Keratinocyte (primary cell): ENCODE measurements at regions not wholly inside any gene's neighbourhood (a gene's known extent, or its start where the extent isn't known, plus 50 kb on each side); places are given as distances from the start of the nearest gene placed in this dataset.

Experiments used
- DNase-seq: peaks from one replicate; pipeline ENCODE4 v3.0.0-alpha.2; 2011; ENCODE audit warnings: low read depth, missing footprints, low spot score
- FAIRE-seq: peaks from 2 replicates; lab custom pipeline; 2011; peaks lifted over from hg19 to GRCh38; lab: Jason Lieb, UNC
- H2AFZ ChIP-seq: 2 replicates; pipeline ENCODE4 v1.6.0; 2012; ENCODE audit warnings: low read length, control low read depth, inconsistent platforms; ENCODE audit not compliant: control insufficient read depth
- H3K27ac ChIP-seq: 2 replicates; pipeline ENCODE4 v1.5.1; 2011; ENCODE audit warnings: low read length; ENCODE audit not compliant: control insufficient read depth, insufficient read depth
- H3K27me3 ChIP-seq: 3 replicates; pipeline ENCODE4 v1.6.0; 2011; ENCODE audit warnings: low read length; ENCODE audit not compliant: control insufficient read depth, insufficient read depth; ENCODE audit errors: extremely low read depth
- H3K36me3 ChIP-seq, 2 experiments: 2 replicates in 1 of 2; 3 replicates in 1 of 2; pipeline ENCODE4 v1.5.1; 2011; ENCODE audit warnings: low read length in 2 of 2, mild to moderate bottlenecking in 1 of 2; ENCODE audit not compliant: control insufficient read depth in 2 of 2, insufficient read depth in 2 of 2; ENCODE audit errors: extremely low read depth in 1 of 2
- H3K4me1 ChIP-seq: 3 replicates; pipeline ENCODE4 v1.5.1; 2011; ENCODE audit warnings: low read length; ENCODE audit not compliant: control insufficient read depth, insufficient read depth; ENCODE audit errors: extremely low read depth
- H3K4me2 ChIP-seq: 3 replicates; pipeline ENCODE4 v1.6.0; 2011; ENCODE audit warnings: low read depth, low read length; ENCODE audit not compliant: control insufficient read depth, insufficient read depth; ENCODE audit errors: extremely low read depth
- H3K4me3 ChIP-seq, 3 experiments: fragments of 200-600 bp in 1 of 3; sonication (generic) in 1 of 3; 2 replicates in 2 of 3; 3 replicates in 1 of 3; pipeline ENCODE4 v1.5.1; 2011 to 2016; ENCODE audit warnings: low read length in 3 of 3, mild to moderate bottlenecking in 3 of 3, control low read depth in 2 of 3, inconsistent platforms in 1 of 3, low read depth in 1 of 3, mixed read lengths in 1 of 3, mixed run types in 1 of 3, moderate library complexity in 1 of 3; ENCODE audit not compliant: control insufficient read depth in 2 of 3, insufficient read depth in 2 of 3; ENCODE audit errors: extremely low read depth in 1 of 3
- H3K79me2 ChIP-seq: 2 replicates; pipeline ENCODE4 v1.6.0; 2012; ENCODE audit warnings: low read length; ENCODE audit not compliant: control insufficient read depth, insufficient read depth
- H3K9ac ChIP-seq: 3 replicates; pipeline ENCODE4 v1.6.0; 2011; ENCODE audit warnings: low read length; ENCODE audit not compliant: control insufficient read depth, insufficient read depth; ENCODE audit errors: extremely low read depth
- H3K9me1 ChIP-seq: 3 replicates; pipeline ENCODE4 v1.6.0; 2011; ENCODE audit warnings: low read length; ENCODE audit not compliant: control insufficient read depth, insufficient read depth; ENCODE audit errors: extremely low read depth
- H3K9me3 ChIP-seq: 2 replicates; pipeline ENCODE4 v1.5.1; 2012; ENCODE audit warnings: low read depth, low read length; ENCODE audit not compliant: control insufficient read depth
- H4K20me1 ChIP-seq: 3 replicates; pipeline ENCODE4 v1.6.0; 2011; ENCODE audit warnings: low read length; ENCODE audit not compliant: control insufficient read depth, insufficient read depth; ENCODE audit errors: extremely low read depth
- EZH2 ChIP-seq: IDR thresholded peaks from one replicate; pipeline ENCODE4 v1.6.1; 2012; ENCODE audit warnings: inconsistent platforms, mild to moderate bottlenecking, low read length, moderate library complexity
- dilution Hi-C: fragments of 300-500 bp; cut with MboI; formaldehyde crosslinking; loops from one replicate; pipeline ENCODE4 v1.7.0; 2020; ENCODE audit warnings: low sequenced_read_pairs; ENCODE audit not compliant: extremely low pct_ligation_motif_present
- TF ChIP-seq, protein P1 (sequence below), 3 experiments: IDR thresholded peaks in 1 of 3; conservative IDR thresholded peaks in 1 of 3; optimal IDR thresholded peaks in 1 of 3; 2 replicates in 2 of 3; 3 replicates in 1 of 3; pipeline versions ENCODE3 to v1.5.1; 2011; ENCODE audit warnings: low read length in 3 of 3, mild to moderate bottlenecking in 3 of 3, moderate library complexity in 2 of 3, control low read depth in 1 of 3, inconsistent platforms in 1 of 3; ENCODE audit not compliant: insufficient read depth in 2 of 3; ENCODE audit errors: extremely low read depth in 1 of 3

GRCh38 chr5:175121457-175121856 is 322.5 kb downstream of the DRD1 start:
- no peak for FAIRE-seq
- H3K4me3 ChIP-seq: no peak overlapping the region
- H2AFZ ChIP-seq: no peak overlapping the region
- H3K36me3 ChIP-seq: no peaks in the 10 kb centered on the region
- H3K4me1 ChIP-seq: no peaks in the 10 kb centered on the region
- no peak overlapping the region for H3K9ac ChIP-seq
- H3K27ac ChIP-seq: no peak overlapping the region
- DNase-seq: no peak
- no peak overlapping the region for H3K4me2 ChIP-seq
- H3K79me2 ChIP-seq: no peaks in the 10 kb centered on the region
- dilution Hi-C loops: no loop called here
- H3K9me3 ChIP-seq: no peaks in the 10 kb centered on the region
- no peaks in the 10 kb centered on the region for H3K27me3 ChIP-seq
- no peaks in the 10 kb centered on the region for H3K9me1 ChIP-seq
- H4K20me1 ChIP-seq: no peaks in the 10 kb centered on the region
- no peak for TF ChIP-seq EZH2
- TF ChIP-seq, protein P1, sequence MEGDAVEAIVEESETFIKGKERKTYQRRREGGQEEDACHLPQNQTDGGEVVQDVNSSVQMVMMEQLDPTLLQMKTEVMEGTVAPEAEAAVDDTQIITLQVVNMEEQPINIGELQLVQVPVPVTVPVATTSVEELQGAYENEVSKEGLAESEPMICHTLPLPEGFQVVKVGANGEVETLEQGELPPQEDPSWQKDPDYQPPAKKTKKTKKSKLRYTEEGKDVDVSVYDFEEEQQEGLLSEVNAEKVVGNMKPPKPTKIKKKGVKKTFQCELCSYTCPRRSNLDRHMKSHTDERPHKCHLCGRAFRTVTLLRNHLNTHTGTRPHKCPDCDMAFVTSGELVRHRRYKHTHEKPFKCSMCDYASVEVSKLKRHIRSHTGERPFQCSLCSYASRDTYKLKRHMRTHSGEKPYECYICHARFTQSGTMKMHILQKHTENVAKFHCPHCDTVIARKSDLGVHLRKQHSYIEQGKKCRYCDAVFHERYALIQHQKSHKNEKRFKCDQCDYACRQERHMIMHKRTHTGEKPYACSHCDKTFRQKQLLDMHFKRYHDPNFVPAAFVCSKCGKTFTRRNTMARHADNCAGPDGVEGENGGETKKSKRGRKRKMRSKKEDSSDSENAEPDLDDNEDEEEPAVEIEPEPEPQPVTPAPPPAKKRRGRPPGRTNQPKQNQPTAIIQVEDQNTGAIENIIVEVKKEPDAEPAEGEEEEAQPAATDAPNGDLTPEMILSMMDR (optimal IDR thresholded peaks at IDR 0.05 in 1 of 3, IDR thresholded peaks at IDR 0.05 in 1 of 3, conservative IDR thresholded peaks at IDR 0.05 in 1 of 3; ENCODE audit: extremely low read depth in 1 of 3, insufficient read depth in 2 of 3, low read length in 3 of 3): no peak

DNA sequence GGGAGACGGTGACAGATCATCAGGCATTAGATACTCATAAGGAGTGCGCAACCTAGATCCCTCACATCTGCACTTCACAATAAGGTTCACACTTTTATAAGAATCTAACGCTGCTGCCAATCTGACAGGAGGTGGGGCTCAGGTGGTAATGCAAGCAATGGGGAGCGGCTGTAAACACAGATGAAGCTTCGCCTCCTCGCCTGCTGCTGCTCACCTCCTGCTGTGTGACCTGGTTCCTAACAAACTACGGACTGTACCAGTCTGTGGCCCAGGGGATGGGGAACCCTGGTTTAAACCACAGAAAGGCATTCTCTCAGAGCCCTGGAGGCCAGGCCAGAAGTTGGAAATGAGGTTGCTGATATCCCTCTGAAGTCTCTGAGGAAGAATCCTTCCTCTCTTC is 323.6 kb downstream of the DRD1 start:
- no peaks in the 10 kb centered on the region for H3K36me3 ChIP-seq
- no peaks in the 10 kb centered on the region for H3K9me1 ChIP-seq
- H3K9ac ChIP-seq: no peak overlapping the region
- no peak overlapping the region for H3K4me2 ChIP-seq
- no peak overlapping the region for H2AFZ ChIP-seq
- no peak overlapping the region for H3K27ac ChIP-seq
- H3K9me3 ChIP-seq: no peaks in the 10 kb centered on the region
- no peaks in the 10 kb centered on the region for H4K20me1 ChIP-seq
- FAIRE-seq (no peak), DNase-seq (no peak)
- no peak for TF ChIP-seq EZH2
- TF ChIP-seq, protein P1 (optimal IDR thresholded peaks at IDR 0.05 in 1 of 3, IDR thresholded peaks at IDR 0.05 in 1 of 3, conservative IDR thresholded peaks at IDR 0.05 in 1 of 3; ENCODE audit: extremely low read depth in 1 of 3, insufficient read depth in 2 of 3, low read length in 3 of 3): no peak
- no peaks in the 10 kb centered on the region for H3K79me2 ChIP-seq
- H3K27me3 ChIP-seq: no peaks in the 10 kb centered on the region
- H3K4me1 ChIP-seq: no peaks in the 10 kb centered on the region
- no peak overlapping the region for H3K4me3 ChIP-seq
- dilution Hi-C loops: no loop called here
